Uterus (tissue), 3 donors: ENCODE measurements at regions not wholly inside any gene's neighbourhood (a gene's known extent, or its start where the extent isn't known, plus 50 kb on each side); places are given as distances from the start of the nearest gene placed in this dataset.

Source experiments
- DNase-seq, 2 donors: peaks; one replicate each; pipeline ENCODE4 v3.0.0-alpha.2; 2019 to 2020
- H3K27ac ChIP-seq, 2 donors: fragments of 200-600 bp; sonication (generic); 1 replicate in 1 of 2; 2 replicates in 1 of 2; pipeline ENCODE4 v1.5.1; 2016 to 2018
- H3K27me3 ChIP-seq, 2 donors: fragments of 200-600 bp; sonication (generic); one replicate each; pipeline ENCODE4 v1.5.1; 2018 to 2019; ENCODE audit warnings: control low read depth in 1 of 2
- H3K36me3 ChIP-seq, 2 donors: fragments of 200-600 bp; sonication (generic); one replicate each; pipeline ENCODE4 v1.5.1; 2019; ENCODE audit warnings: control low read depth in 1 of 2
- H3K4me1 ChIP-seq, 2 donors: fragments of 200-600 bp; sonication (generic); one replicate each; pipeline ENCODE4 v1.5.1; 2018 to 2019; ENCODE audit warnings: control low read depth in 1 of 2
- H3K4me3 ChIP-seq, 2 donors: fragments of 200-600 bp; sonication (generic); 1 replicate in 1 of 2; 2 replicates in 1 of 2; pipeline ENCODE4 v1.5.1; 2018 to 2019; ENCODE audit warnings: mild to moderate bottlenecking in 1 of 2
- H3K9me3 ChIP-seq, 2 donors: fragments of 200-600 bp; sonication (generic); one replicate each; pipeline ENCODE4 v1.5.1; 2019; ENCODE audit warnings: control low read depth in 1 of 2
- POLR2A ChIP-seq, 2 donors: fragments of 450-650 bp; IDR thresholded peaks; one replicate each; pipeline ENCODE4 v1.6.1; 2016; ENCODE audit warnings: antibody characterized with exemption in 2 of 2, mild to moderate bottlenecking in 1 of 2, moderate library complexity in 1 of 2
- intact Hi-C: fragments of 100-400 bp; cut with DNase I; formaldehyde crosslinking; loops from one replicate; pipeline ENCODE4 v1.15.1; 2023; ENCODE audit warnings: low total_unique reads
- TF ChIP-seq, protein P1 (sequence below), 4 experiments: fragments of 200-600 bp in 2 of 4; fragments of 450-650 bp in 2 of 4; sonication (generic) in 2 of 4; IDR thresholded peaks; one replicate each; pipeline ENCODE4 v1.5.1; 2016 to 2019; ENCODE audit warnings: antibody characterized with exemption in 4 of 4, mild to moderate bottlenecking in 2 of 4, moderate library complexity in 1 of 4
- donor health status: DM: yes; HTN: yes; CAD: no.

- H3K4me3 ChIP-seq: no peak overlapping the region
- no peak overlapping the region for H3K27ac ChIP-seq
- no peak for DNase-seq
- no peaks in the 10 kb centered on the region for H3K27me3 ChIP-seq
- no peaks in the 10 kb centered on the region for H3K9me3 ChIP-seq
- no peaks in the 10 kb centered on the region for H3K36me3 ChIP-seq
- intact Hi-C loops: no loop called here
- no peaks in the 10 kb centered on the region for H3K4me1 ChIP-seq
- TF ChIP-seq, protein P1, sequence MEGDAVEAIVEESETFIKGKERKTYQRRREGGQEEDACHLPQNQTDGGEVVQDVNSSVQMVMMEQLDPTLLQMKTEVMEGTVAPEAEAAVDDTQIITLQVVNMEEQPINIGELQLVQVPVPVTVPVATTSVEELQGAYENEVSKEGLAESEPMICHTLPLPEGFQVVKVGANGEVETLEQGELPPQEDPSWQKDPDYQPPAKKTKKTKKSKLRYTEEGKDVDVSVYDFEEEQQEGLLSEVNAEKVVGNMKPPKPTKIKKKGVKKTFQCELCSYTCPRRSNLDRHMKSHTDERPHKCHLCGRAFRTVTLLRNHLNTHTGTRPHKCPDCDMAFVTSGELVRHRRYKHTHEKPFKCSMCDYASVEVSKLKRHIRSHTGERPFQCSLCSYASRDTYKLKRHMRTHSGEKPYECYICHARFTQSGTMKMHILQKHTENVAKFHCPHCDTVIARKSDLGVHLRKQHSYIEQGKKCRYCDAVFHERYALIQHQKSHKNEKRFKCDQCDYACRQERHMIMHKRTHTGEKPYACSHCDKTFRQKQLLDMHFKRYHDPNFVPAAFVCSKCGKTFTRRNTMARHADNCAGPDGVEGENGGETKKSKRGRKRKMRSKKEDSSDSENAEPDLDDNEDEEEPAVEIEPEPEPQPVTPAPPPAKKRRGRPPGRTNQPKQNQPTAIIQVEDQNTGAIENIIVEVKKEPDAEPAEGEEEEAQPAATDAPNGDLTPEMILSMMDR (IDR thresholded peaks at IDR 0.05): no peak
- no peak for TF ChIP-seq POLR2A (IDR thresholded peaks at IDR 0.05)
Observed at GRCh38 chr2:136185981-136186776, 68.2 kb upstream of the CXCR4 start.

DNA sequence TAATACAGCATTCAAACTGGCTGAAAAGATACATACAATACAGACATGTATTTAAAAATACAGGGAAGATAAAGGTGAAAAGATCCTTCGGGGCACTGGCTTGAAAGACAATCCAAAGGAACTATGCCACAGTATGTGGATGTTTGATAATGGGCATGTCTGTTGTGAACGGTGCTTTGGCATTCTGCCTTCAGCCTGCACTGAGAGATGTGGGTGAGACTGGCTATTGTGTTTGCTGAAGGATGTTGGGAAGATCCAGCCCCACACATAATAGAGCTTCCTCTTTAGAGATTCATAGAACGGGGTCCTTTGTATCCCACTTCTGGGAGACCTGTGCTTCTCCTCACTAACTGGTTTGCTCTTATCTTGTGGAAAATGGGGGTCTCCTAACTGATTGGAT lies 65.1 kb upstream of the CXCR4 start:
- TF ChIP-seq, protein P1 (IDR thresholded peaks at IDR 0.05): no peak
- TF ChIP-seq POLR2A (IDR thresholded peaks at IDR 0.05): no peak
- Histone ChIP-seq H3K36me3 (no peaks in the 10 kb centered on the region), H3K27ac (no peak overlapping the region), H3K27me3 (no peaks in the 10 kb centered on the region), H3K4me1 (no peaks in the 10 kb centered on the region), H3K9me3 (no peaks in the 10 kb centered on the region), H3K4me3 (no peak overlapping the region)
- DNase-seq: no peak
- intact Hi-C loops: no loop called here

DNA sequence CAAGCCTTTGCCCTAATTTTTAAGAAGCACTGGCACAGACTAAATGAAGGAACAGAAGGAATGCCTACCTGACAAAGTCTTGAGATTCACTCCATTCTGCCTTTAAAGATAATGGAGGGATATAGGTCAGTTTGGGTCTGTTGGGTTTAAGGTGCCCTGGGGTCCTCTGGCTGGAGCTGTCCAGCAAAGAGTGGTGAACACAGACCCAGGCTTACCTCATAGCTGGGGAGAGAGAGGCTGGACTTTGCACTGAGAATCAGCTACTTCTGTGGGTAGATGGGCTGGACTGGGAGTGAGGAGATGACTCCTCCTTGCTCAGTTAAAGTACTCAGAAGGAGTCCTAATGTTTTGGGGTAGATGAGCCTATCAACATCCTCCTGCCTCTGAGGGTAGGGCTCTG lies 64.4 kb upstream of the CXCR4 start:
- no peaks in the 10 kb centered on the region for H3K36me3 ChIP-seq
- H3K9me3 ChIP-seq: no peaks in the 10 kb centered on the region
- no peak overlapping the region for H3K27ac ChIP-seq
- intact Hi-C loops: no loop called here
- no peak for TF ChIP-seq POLR2A (IDR thresholded peaks at IDR 0.05)
- TF ChIP-seq, protein P1 (IDR thresholded peaks at IDR 0.05): no peak
- H3K4me1 ChIP-seq: no peaks in the 10 kb centered on the region
- DNase-seq: no peak
- H3K27me3 ChIP-seq: no peaks in the 10 kb centered on the region
- no peak overlapping the region for H3K4me3 ChIP-seq

DNA sequence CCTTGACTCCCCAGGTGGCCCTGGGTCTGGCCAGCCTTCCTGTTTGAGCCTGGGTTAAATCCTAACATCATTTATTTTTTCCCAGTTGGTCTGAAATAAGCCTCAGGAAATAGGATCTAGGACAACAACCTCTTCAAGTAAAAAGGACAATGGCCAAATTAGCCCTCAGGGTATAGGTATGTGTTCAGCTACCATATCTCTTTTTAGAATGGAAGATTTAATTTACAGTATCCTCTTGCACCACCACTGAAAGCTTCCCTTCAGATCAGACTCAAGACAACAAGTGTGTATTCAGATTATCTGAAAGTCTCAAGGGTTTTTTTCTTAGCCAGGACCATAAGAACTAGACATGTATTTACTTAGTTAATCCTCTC lies 61.6 kb upstream of the CXCR4 start:
- intact Hi-C loops: no loop called here
- no peaks in the 10 kb centered on the region for H3K4me1 ChIP-seq
- H3K9me3 ChIP-seq: no peaks in the 10 kb centered on the region
- no peaks in the 10 kb centered on the region for H3K27me3 ChIP-seq
- no peak overlapping the region for H3K4me3 ChIP-seq
- DNase-seq: no peak
- no peak overlapping the region for H3K27ac ChIP-seq
- TF ChIP-seq, protein P1 (IDR thresholded peaks at IDR 0.05): no peak
- TF ChIP-seq POLR2A (IDR thresholded peaks at IDR 0.05): no peak
- H3K36me3 ChIP-seq: no peaks in the 10 kb centered on the region

DNA sequence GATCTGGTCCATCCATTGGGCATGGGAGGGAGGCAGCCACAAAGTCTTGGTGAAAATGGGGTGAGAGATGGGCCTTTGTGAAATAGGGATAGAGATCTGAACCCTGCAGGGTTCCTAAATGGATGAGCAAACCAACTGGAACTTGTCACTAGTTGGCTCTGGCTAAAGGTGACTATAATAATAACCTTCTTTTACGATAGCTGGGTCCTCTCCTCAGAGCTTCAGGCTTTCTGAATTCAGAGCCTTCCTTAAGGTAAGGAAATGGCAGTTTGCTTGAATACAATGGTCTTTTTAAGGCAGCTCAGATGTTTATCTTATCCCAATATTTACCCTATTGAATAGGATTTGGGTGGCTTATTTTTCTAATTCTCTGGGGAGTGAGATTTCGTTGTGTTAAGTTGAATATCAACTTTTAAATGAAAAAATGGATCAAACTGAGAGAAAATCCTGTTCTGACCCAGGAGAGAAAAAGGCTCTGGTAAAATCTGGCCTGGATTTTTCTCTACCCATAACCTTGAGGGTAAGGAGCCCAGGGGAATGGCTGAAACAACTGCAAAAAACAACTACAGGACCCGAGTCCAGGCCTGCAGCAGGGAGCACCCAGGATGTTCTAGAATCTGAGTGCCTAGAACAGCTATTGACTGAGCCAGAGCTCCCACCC lies 61.1 kb upstream of the CXCR4 start:
- Histone ChIP-seq H3K27me3 (no peaks in the 10 kb centered on the region), H3K36me3 (no peaks in the 10 kb centered on the region), H3K27ac (no peak overlapping the region), H3K9me3 (no peaks in the 10 kb centered on the region), H3K4me1 (no peaks in the 10 kb centered on the region), H3K4me3 (no peak overlapping the region)
- intact Hi-C loops: no loop called here
- TF ChIP-seq POLR2A (IDR thresholded peaks at IDR 0.05): no peak
- TF ChIP-seq, protein P1 (IDR thresholded peaks at IDR 0.05): no peak
- DNase-seq: no peak
